Ascending aorta (tissue), 2 donors: ENCODE measurements at regions not wholly inside any gene's neighbourhood (a gene's known extent, or its start where the extent isn't known, plus 50 kb on each side); places are given as distances from the start of the nearest gene placed in this dataset.

Experiments used
- DNase-seq, 2 donors: peaks; one replicate each; pipeline ENCODE4 v3.0.0-alpha.2; 2019; ENCODE audit warnings: low spot score in 2 of 2
- H3K27ac ChIP-seq, 2 donors: fragments of 200-600 bp; sonication (generic); one replicate each; pipeline ENCODE4 v1.5.1; 2016 to 2017; ENCODE audit warnings: mild to moderate bottlenecking in 1 of 2
- H3K27me3 ChIP-seq: fragments of 200-600 bp; sonication (generic); one replicate; pipeline ENCODE4 v1.5.1; 2017
- H3K36me3 ChIP-seq, 2 donors: fragments of 200-600 bp; sonication (generic); one replicate each; pipeline ENCODE4 v1.5.1; 2016
- H3K4me1 ChIP-seq, 2 donors: fragments of 200-600 bp; sonication (generic); one replicate each; pipeline ENCODE4 v1.5.1; 2016 to 2017; ENCODE audit warnings: mild to moderate bottlenecking in 1 of 2
- H3K4me3 ChIP-seq, 2 donors: fragments of 200-600 bp; sonication (generic); one replicate each; pipeline ENCODE4 v1.5.1; 2016 to 2017; ENCODE audit warnings: mild to moderate bottlenecking in 1 of 2
- H3K9me3 ChIP-seq, 2 donors: fragments of 200-600 bp; sonication (generic); one replicate each; pipeline ENCODE4 v1.5.1; 2016
- CTCF ChIP-seq, 3 experiments: fragments of 200-600 bp in 2 of 3; fragments of 450-650 bp in 1 of 3; sonication (generic) in 2 of 3; IDR thresholded peaks; one replicate each; pipeline ENCODE4 v1.5.1; 2016 to 2019; ENCODE audit warnings: antibody characterized with exemption in 3 of 3, mild to moderate bottlenecking in 1 of 3, moderate library complexity in 1 of 3
- intact Hi-C: fragments of 100-400 bp; cut with DNase I; formaldehyde crosslinking; loops from one replicate; pipeline ENCODE4 v1.15.1; 2023

- no peak for TF ChIP-seq CTCF (IDR thresholded peaks at IDR 0.05)
- intact Hi-C loops, result no loop called here
- H3K9me3 ChIP-seq, result no peaks in the 10 kb centered on the region
- H3K4me3 ChIP-seq, result no peak overlapping the region
- H3K27ac ChIP-seq, result no peak overlapping the region
- H3K27me3 ChIP-seq, result no peaks in the 10 kb centered on the region
- H3K36me3 ChIP-seq, result no peaks in the 10 kb centered on the region
- H3K4me1 ChIP-seq, result no peaks in the 10 kb centered on the region
- DNase-seq, result no peak
Observed at GRCh38 chr10:23897267-23897666, 311.7 kb upstream of the KIAA1217 start.

GRCh38 chr10:23897861-23898260 is 311.1 kb upstream of the KIAA1217 start:
- Histone ChIP-seq H3K4me3 (no peak overlapping the region), H3K27me3 (no peaks in the 10 kb centered on the region), H3K4me1 (no peaks in the 10 kb centered on the region), H3K27ac (no peak overlapping the region), H3K36me3 (no peaks in the 10 kb centered on the region), H3K9me3 (no peaks in the 10 kb centered on the region)
- no peak for TF ChIP-seq CTCF (IDR thresholded peaks at IDR 0.05)
- intact Hi-C loops, result no loop called here
- no peak for DNase-seq

GRCh38 chr10:23899166-23899565 is 309.8 kb upstream of the KIAA1217 start:
- H3K4me1 ChIP-seq, result no peaks in the 10 kb centered on the region
- no peaks in the 10 kb centered on the region for H3K9me3 ChIP-seq
- no peaks in the 10 kb centered on the region for H3K27me3 ChIP-seq

GRCh38 chr10:23910291-23910690 is 298.6 kb upstream of the KIAA1217 start:
- DNase-seq, result no peak
- Histone ChIP-seq H3K27me3 (no peaks in the 10 kb centered on the region), H3K27ac (no peak overlapping the region), H3K36me3 (no peaks in the 10 kb centered on the region), H3K4me3 (no peak overlapping the region), H3K9me3 (no peaks in the 10 kb centered on the region), H3K4me1 (no peaks in the 10 kb centered on the region)
- TF ChIP-seq CTCF (IDR thresholded peaks at IDR 0.05), result no peak
- intact Hi-C loops, result no loop called here

More at GRCh38 chr10:23899166-23899565, 309.8 kb upstream of the KIAA1217 start:
- no peak for TF ChIP-seq CTCF (IDR thresholded peaks at IDR 0.05)
- Histone ChIP-seq H3K36me3 (no peaks in the 10 kb centered on the region), H3K27ac (no peak overlapping the region), H3K4me3 (no peak overlapping the region)
- no peak for DNase-seq
- intact Hi-C loops, result no loop called here

- no peak for DNase-seq
- no peaks in the 10 kb centered on the region for H3K36me3 ChIP-seq
- intact Hi-C loops, result no loop called here
- no peak overlapping the region for H3K27ac ChIP-seq
- no peaks in the 10 kb centered on the region for H3K4me1 ChIP-seq
- no peak for TF ChIP-seq CTCF (IDR thresholded peaks at IDR 0.05)
- H3K4me3 ChIP-seq, result no peak overlapping the region
- H3K27me3 ChIP-seq, result no peaks in the 10 kb centered on the region
- H3K9me3 ChIP-seq, result no peaks in the 10 kb centered on the region
Observed at GRCh38 chr10:23912884-23913404, 296.0 kb upstream of the KIAA1217 start.

GRCh38 chr10:23914641-23915040 is 294.3 kb upstream of the KIAA1217 start:
- Histone ChIP-seq H3K4me1 (no peaks in the 10 kb centered on the region), H3K36me3 (no peaks in the 10 kb centered on the region), H3K9me3 (no peaks in the 10 kb centered on the region), H3K27ac (no peak overlapping the region), H3K27me3 (no peaks in the 10 kb centered on the region), H3K4me3 (no peak overlapping the region)
- DNase-seq, result no peak
- intact Hi-C loops, result no loop called here
- no peak for TF ChIP-seq CTCF (IDR thresholded peaks at IDR 0.05)
